ENCODE measurements at regions not wholly inside any gene's neighbourhood (a gene's known extent, or its start where the extent isn't known, plus 50 kb on each side); places are given as distances from the start of the nearest gene placed in this dataset.

DNA sequence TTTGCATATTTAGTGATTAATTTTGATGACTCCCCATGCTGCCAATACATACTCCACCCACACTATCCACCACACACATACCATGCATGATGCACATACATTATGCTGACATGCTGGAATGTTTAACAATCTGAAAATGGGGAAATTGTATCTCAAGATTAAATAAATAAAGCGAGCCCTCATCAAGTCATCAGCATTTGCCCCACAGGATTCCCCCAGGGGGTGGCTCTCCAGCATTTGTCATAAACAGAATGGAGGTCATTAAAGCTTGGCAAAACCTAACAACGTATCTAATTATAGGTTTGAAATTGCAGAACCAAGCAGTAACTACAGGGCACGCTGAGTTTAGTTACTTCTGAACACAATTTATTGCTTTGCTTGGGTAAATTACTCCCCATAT lies 141.2 kb upstream of the TACR1 start:
- TF ChIP-seq, protein P1, sequence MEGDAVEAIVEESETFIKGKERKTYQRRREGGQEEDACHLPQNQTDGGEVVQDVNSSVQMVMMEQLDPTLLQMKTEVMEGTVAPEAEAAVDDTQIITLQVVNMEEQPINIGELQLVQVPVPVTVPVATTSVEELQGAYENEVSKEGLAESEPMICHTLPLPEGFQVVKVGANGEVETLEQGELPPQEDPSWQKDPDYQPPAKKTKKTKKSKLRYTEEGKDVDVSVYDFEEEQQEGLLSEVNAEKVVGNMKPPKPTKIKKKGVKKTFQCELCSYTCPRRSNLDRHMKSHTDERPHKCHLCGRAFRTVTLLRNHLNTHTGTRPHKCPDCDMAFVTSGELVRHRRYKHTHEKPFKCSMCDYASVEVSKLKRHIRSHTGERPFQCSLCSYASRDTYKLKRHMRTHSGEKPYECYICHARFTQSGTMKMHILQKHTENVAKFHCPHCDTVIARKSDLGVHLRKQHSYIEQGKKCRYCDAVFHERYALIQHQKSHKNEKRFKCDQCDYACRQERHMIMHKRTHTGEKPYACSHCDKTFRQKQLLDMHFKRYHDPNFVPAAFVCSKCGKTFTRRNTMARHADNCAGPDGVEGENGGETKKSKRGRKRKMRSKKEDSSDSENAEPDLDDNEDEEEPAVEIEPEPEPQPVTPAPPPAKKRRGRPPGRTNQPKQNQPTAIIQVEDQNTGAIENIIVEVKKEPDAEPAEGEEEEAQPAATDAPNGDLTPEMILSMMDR (IDR thresholded peaks at IDR 0.05; ENCODE audit: insufficient read depth, low read depth, low read length, missing control alignments), result no peak

DNA sequence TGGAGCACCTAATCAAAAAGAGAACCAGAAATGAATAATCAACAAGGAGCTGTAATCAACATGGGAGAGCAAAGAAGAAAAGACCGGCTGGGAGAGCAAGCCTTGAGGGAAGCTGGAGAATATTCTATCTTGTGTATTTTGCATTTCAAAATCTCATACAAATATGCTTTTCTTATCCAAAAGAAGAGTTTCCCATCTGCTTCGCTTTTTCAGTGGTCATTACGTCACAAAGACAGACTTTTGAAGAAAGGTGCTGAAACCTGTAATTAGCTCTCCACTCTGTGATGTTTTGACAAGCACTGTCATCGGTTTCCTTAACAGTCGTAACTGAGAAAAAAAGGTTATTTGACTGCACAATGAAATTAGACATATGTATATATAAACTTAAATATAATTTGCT lies 139.1 kb upstream of the TACR1 start:
- TF ChIP-seq, protein P1 (IDR thresholded peaks at IDR 0.05; ENCODE audit: insufficient read depth, low read depth, low read length, missing control alignments), result no peak
- H3K4me3 ChIP-seq (ENCODE audit: low read depth, low read length), result no peak overlapping the region
- no peak for DNase-seq (ENCODE audit: low read depth)

More for the DNA sequence above, 141.2 kb upstream of the TACR1 start:
- DNase-seq (ENCODE audit: low read depth), result no peak
- H3K4me3 ChIP-seq (ENCODE audit: low read depth, low read length), result no peak overlapping the region

DNA sequence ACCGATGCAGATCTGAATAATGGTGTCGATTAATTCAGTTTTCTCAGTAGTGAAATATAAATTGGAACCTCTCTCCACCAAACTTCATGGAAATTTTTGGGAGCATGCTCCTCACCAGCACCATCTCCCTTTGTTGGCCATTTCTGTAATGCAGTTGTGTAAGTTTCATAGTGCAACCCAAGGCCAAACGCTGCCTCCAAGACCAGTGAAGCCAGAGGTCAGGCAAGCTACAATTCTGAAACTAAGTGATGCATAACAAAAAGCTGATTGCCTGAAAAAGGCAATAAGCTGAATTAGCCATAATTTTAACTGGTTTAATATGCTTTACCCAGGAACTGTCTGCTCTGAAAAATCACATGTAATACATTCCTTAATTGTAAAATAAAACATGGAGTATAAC lies 138.3 kb upstream of the TACR1 start:
- H3K4me3 ChIP-seq (ENCODE audit: low read depth, low read length), result no peak overlapping the region
- DNase-seq (ENCODE audit: low read depth), result no peak
- TF ChIP-seq, protein P1 (IDR thresholded peaks at IDR 0.05; ENCODE audit: insufficient read depth, low read depth, low read length, missing control alignments), result no peak

DNA sequence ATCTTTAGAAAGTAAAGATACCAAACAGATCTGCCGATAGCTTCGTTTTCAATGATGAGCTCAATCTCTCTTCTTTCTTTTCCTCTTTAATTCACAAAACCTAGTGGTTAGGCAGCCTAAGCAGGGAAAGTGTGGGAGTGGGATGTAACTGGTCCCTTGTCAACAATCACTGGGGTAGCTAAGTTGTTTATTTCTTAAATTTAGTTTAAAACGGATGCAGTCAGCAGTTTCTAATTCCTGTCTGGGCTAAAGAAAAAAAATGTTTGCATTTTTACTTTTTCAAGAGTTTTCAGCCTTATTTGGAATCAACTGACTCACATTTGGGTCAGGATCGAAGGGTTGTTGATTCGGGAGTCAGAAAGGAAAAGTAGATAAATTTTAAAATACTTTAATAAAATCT lies 137.7 kb upstream of the TACR1 start:
- DNase-seq (ENCODE audit: low read depth), result no peak
- TF ChIP-seq, protein P1 (IDR thresholded peaks at IDR 0.05; ENCODE audit: insufficient read depth, low read depth, low read length, missing control alignments), result no peak
- no peak overlapping the region for H3K4me3 ChIP-seq (ENCODE audit: low read depth, low read length)

DNA sequence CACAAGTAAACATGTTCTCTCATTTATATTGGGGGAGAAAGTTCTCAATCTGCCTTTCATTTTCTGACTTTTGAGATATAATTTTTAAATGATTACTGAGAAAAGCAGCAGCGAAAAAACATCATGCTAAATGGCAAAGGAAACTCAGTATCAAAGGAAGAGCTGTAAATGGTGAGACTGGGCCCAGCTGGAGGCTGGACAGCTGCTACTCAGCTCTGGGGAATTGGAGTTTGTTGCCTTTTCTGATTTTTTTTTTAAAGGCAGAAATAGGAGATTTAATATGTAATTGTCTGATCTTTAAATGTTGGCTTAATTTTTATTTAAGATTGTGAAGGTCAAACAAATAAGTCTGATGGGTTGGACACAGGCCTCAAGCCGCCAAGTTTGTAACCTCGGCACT lies 137.1 kb upstream of the TACR1 start:
- TF ChIP-seq, protein P1 (IDR thresholded peaks at IDR 0.05; ENCODE audit: insufficient read depth, low read depth, low read length, missing control alignments), result no peak
- no peak overlapping the region for H3K4me3 ChIP-seq (ENCODE audit: low read depth, low read length)
- no peak for DNase-seq (ENCODE audit: low read depth)

- H3K4me3 ChIP-seq (ENCODE audit: low read depth, low read length), result no peak overlapping the region
- no peak for DNase-seq (ENCODE audit: low read depth)
- TF ChIP-seq, protein P1 (IDR thresholded peaks at IDR 0.05; ENCODE audit: insufficient read depth, low read depth, low read length, missing control alignments), result no peak
These were observed 134.8 kb upstream of the TACR1 start for GRCh38 chr2:75334076-75334475.

DNA sequence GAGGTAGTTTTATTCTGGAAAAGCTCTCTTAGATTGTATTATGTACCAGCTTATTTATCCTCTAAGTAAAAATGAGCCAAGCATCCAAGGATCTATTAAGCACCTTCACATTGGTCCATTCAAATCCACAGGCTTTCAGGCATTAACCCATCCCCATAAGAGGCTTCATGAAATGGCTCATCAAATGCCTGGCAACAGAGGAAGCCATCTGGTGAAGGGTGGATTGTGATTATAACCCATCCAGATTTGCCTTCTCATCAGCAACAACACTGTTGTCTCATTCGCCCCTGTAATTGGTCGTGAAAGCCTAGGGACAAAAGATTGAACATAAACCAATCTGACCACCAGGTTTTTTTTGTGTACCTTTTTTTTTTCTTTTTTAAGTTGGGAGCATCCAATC lies 134.3 kb upstream of the TACR1 start:
- no peak for DNase-seq (ENCODE audit: low read depth)
- TF ChIP-seq, protein P1 (IDR thresholded peaks at IDR 0.05; ENCODE audit: insufficient read depth, low read depth, low read length, missing control alignments), result no peak
- H3K4me3 ChIP-seq (ENCODE audit: low read depth, low read length), result no peak overlapping the region
